GM04504 (cell line): ENCODE measurements at regions not wholly inside any gene's neighbourhood (a gene's known extent, or its start where the extent isn't known, plus 50 kb on each side); places are given as distances from the start of the nearest gene placed in this dataset.
"Not testable (repeated sequence)": the region's sequence is repeated elsewhere in the genome, so short reads cannot be mapped to it uniquely, and the experiment has no call there.

Source experiments
- DNase-seq: peaks from one replicate; pipeline ENCODE4 v3.0.0-alpha.2; 2012; ENCODE audit warnings: low read depth

DNA sequence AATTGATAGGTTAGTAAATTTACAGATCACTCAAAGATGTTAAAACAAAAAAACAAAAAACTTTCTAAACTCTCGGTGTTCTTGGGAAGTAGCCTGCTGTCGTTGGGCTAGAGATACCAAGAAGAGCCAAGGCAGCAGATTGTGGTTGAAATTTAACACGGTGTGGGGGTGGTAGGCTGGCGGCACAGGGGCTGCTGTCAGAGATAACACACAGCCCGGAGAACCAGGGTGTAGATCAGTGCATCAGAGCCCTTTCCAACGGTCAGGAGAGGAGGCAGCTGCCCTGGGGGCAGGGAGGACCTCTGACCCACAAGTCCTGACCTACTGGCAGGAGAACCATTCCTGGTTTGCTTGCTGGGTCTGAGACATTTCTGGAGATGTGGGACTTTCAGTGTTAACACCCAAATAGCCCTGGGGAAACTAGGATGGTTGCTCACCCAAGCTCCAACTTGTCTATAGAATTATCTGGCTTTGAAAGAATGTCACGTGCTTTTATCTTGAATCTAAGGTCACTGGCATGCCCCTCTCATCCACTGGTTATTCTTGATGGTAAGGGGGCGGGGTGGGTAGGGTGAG, 205.2 kb upstream of the PLGLB2 start:
- not testable (repeated sequence) for DNase-seq

DNA sequence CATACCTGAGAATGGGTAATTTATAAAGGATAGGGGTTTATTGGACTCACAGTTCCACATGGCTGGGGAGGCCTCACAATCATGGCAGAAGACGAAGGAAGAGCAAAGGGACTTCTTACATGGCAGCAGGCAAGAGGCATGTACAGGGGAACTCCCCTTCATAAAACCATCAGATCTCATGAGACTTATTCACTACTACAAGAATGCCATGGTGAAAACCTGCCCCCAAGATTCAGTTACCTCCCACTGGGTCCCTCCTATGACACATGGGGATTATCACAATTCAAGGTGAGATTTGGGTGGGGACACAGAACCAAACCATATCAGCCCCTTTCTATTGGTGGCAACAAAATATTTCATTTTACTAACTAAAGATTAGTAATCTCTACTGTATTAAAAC, 204.1 kb upstream of the PLGLB2 start:
- not testable (repeated sequence) for DNase-seq

DNA sequence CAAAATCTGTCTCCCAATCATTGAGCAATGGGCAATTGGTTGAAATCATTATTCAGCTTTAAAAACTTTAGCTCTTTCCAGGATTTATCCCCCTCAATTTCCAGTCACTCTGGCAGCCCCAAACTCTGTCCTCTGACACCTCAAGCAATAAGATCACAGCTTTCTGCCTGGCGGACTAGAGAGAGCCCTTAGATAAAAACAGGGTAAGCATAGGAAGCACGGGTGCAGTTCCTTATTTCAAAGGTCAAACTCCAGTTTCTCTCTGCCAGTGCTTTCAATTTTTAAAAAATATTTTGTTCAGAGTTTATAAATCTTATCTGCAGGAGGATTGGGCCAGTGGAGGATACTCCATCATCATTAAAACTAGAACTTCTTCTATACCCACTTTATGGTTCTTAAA, 200.8 kb upstream of the PLGLB2 start:
- DNase-seq = not testable (repeated sequence)

DNA sequence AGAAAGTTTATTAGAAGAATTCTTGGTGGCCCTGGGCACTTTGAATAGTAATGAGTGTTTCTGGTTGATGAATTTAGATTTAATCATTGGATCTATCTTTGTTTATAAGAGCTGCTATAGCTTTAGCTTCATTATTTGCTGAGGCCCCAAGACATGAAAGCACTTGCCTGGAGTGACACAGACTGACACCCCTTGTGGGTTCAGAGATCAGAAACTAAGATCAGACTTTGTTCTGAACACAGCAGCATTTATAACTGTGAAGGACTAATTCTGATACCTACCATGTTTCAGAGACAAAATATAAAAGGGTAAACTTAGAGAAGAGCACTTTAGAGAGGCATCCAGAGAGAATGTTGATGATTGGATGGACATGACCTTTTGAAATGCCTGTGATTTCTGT, 199.9 kb upstream of the PLGLB2 start:
- not testable (repeated sequence) for DNase-seq

DNA sequence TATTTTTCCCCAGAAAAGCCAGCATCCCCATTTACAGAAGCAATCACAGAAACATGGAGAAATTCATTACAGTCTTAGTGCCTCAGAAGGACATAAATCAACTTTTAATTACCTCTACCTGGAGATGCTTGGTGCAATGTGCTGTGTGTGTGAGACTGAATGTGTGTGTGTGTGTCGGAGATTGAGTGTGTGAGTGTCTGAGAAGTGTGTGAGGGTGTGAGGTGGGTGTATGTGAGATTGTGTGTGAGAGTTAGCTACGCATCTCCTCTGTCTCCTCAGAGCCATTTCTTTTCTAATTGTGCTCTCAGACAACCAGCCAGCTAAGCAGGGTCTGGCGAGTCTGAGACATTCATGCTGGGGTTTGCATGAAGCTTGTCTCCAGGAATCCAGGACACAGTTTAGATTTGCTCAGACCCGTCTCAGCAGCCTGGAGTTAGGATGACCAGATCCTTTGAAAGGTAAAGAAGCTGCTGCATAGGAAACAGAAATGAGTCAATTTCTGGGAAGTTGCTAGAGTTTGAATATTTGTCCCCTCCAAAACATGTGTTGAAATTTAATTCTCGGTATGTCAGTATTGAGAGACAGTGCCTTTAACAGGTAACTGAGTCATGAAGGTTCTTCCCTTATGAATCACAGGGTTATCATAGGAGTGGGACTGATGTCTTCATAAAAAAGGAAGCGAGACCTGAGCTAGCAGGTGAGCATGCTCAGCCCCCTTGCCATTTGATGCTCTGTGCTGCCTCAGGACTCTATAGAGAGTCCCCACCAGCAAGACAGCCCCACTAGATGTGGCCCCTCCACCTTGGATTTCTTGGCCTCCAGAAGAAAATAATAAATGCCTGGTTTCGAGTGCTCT, 199.0 kb upstream of the PLGLB2 start:
- not testable (repeated sequence) for DNase-seq

DNA sequence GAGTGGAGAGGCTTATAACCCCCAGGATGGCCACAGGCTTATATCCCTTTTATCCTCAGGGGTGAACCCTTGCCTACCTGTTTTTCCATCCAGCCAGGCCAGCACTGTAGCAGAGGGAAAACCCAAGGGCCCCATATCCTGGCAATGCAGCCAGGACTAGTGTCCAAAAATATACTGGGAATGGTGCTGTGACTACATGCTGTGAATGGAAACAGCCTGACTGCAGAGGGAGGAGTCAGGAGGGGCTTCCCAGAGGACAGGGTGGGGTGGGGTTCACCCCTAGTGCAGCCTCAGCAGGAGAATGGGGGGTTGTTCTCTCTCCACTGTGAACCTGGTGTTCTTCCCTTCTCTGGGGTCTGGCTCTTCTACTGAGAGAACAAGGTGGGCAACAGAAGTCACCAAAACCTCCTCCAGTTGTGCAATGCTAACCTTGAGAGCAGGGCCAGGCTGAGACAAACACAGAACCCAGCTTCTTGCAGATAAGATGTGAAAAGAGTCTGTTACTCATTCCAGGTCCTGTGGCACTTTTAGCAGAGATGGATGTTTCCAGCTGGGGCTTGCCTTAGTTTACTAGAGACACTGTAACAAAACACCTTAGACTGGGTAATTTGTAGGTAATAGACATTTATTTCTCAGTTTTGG, 198.2 kb upstream of the PLGLB2 start:
- not testable (repeated sequence) for DNase-seq

DNA sequence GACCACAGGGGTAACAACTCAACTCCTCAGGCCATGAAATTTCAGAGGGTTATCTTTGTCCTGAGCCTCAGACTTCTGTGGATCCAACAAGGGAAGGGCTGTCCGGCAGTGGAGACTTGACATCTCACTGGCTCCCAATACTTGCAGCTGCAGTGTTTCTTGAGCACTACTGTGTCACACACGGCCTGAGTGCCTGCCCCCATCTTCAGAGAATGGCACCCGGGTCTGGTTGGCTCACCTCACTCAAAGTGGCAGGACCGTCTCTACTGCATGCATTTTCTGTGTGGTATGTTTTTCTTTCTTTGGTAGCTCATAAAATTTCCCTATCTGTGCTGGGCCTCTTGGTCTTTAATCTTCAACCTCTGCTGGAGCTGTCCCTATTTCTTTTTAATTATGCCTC, 193.2 kb upstream of the PLGLB2 start:
- DNase-seq = not testable (repeated sequence)

DNA sequence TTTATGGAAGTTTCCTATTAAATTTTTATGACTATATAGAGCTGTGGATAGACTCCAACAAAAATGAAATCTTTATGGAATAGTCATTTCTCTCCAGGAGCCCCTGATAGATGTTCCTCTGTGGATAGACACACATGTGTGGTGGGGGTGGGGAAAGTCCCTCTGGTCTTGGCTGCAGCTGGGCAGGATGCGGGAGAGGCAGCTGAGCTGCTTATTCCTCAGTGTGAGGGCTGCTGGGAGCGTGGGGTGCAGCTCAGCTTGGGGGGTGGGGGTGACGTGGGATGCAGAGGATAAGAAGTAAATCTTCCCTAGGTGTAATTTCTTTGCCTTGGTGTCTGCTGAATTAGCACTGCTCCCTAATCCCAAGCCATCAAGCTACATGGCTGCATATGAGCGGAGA, 192.8 kb upstream of the PLGLB2 start:
- not testable (repeated sequence) for DNase-seq

DNA sequence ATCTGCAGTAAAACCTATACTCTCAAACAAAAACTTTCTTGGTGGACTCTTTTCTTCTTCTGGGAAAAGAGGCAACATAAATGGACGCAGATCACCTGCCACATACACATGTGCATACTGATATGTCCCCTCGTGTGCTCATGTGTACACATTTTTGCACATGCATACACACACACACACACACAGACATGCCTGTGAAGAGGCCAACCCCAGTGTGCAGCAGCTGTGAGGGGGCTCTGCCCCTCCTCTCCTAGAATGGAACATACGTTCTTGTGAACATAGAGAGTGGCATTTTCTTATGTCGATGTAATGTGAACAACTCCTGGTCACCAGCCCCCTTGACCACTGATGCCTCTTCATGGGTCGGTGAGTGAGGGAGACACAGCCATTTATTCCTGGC, 188.9 kb upstream of the PLGLB2 start:
- DNase-seq = not testable (repeated sequence)

DNA sequence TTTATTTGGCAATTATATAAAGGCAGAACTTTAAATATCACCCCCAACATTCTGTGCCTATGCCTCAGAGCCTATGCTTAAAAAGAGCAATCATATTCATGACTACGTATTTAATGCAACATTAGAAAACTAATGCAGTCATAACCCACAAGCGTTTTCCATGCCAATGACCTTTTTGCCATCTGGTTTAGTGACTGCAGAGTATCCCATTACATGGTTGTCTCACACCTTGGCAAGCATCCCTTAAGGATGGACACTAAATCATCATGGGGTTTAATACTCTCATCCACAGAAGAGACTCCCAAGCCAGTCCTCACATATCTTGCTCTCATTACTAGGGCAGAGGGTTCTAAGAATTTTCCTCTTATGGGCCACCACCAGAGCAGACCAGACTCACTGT, 188.2 kb upstream of the PLGLB2 start:
- not testable (repeated sequence) for DNase-seq

DNA sequence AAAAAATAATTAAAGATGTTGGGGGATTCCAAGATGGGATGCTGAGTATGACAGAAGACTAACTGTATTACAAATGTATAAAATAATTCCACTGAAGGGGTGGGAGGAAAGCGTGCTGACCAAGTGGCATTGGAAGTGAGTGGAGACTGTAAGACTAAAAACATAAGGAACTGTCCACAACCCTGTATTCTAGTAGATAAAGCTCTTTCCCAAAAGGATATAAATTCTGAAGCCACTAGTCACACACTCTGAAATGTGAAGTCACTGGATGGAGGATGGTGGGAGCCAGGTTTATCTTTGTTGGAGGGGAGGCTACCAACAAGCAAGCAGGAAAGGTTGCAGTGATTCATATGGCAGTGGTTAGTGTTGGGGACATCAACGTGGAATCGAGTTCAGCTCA, 182.8 kb upstream of the PLGLB2 start:
- DNase-seq = not testable (repeated sequence)

DNA sequence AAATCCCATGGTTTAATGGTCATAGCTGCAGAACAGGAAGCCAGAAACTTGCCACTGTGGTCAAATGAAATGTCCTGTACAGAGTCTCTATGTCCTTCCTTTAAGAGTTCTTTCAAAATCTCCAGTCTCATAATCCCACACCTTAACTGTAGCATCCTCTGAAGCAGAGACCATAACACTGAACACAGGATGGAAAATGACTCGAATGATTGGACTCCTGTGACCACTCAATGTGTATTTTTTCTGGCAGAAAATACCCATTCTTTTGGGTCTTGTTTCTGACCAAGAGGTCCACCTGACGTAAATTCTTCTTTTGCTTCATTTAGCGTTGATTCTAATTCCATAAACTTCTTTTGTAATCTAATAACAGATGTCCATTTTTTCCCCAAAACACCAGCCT, 181.4 kb upstream of the PLGLB2 start:
- DNase-seq = not testable (repeated sequence)

DNA sequence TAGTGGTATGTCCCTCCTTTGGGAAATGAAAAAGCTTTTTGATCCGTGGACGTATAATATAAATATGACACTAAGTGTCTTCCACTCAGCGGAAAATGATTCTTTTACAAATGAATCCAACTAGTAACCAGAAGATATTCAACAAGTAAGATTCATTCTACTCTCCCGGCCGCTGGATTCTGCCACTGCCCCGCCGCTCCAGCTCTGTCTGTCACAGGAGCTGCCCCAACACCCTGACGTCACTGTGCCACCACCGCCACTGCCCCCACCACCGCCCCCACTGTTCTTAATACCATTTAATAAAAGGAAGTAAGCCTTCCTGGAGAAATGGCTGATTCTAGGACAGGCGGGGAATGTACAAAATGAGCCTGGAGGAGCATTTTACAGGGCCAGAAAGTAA, 180.8 kb upstream of the PLGLB2 start:
- not testable (repeated sequence) for DNase-seq

DNA sequence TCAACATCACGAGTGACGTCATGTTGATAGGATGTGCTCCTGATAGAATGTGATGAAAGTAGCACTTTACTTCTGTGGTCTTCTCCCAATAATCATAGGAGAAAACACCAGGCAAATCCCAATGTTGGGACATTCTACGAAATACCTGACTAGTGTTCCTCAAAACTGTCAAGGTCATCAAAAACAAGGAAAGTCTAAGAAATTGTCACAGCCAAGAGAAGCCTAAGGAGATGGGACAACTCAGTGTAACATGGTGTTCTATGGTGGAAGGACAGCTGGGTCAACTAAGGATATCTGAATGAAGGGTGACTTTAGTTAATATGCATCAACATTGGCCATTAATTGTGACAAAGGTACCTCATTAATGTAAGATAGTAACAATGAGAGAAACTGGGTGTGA, 180.0 kb upstream of the PLGLB2 start:
- not testable (repeated sequence) for DNase-seq

DNA sequence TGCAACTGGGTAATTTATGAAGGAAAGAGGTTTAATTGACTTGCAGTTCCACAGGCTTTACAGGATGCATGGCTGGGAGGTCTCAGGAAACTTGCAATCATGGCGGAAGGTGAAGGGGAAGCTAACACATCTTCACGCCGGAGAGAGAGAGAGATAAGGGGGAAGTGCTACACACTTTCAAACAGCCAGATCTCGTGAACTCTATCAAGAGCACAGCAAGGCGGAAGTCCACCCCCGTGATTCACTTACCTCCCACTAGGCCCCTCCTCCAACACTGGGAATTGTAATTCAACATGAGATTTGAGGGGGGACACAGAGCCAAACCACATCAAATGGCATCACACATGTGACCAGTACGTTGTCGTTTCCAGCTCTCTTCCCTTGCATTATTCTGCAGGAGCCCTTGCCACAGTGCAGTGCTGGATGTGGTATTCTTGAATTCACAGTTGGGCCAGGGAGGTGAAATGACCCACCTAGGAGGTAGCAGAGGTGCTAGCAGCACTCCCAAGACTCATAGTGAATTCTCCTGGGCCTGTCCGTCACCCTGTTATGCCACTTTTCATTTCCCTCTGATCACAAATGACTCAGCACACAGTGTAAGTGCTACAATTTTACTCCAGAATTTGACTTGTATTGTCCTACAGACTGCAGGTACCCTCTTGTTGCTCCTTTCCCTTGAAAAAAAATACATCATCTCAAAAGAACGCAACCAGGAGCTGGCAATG, 179.2 kb upstream of the PLGLB2 start:
- DNase-seq = not testable (repeated sequence)

DNA sequence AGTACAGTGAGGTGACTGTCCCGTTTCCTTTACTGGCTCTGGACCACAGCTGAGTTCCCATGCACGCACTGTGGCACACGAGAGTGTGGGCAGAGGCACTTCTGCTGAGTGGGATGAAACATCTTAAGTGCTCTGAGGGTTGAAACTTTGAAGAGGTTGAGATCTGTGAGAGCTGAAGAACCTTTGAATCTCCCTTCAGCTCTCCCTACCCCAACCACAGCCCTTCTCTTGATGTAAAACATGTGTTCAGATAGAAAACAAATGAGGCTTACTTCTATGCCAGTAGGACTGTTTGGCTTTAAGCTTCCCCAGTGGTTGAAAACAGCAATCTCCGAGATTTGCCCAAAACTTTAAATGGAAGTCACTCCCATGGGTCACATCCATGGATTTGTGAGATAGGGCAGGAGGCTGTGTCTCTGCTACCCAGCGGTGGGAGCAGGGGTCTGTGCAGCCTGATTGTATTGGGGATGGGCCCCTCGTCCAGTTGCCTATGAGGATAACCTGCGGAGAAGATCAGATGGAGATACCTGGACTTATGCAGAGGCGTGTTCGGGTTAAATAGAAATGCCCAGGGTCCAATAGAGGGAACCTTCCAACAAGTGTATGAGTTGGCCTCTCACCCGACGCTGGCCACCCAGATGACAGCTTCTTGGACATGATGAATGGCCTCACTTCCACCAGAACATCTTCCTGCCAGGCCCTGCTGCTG, 178.0 kb upstream of the PLGLB2 start:
- DNase-seq = not testable (repeated sequence)

DNA sequence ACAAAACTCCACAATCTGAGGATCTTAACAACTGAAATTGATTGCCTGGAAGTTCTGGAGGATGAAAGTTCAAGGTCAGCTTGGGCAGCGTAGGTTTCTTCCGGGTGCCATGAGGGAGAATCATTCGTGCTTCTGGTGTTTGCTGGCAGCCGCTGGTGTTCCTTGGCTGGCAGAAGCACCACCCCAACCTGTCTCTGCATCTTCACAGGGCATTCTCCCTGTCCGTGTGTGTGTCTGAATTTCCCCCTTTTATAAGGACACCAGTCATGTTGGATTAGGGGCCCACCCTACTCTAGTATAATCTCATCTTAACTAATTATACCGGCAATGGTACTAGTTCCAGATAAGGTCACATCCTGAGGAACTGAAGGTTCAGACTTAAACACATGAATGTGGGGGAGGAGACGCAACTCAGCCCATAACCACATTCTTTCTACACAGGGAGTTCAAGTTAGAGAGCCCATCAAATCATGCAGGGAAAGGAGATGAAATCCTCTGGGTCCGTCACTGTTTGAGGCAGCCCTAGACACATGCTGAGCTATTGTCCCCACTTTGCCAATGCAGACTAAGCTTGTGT, 175.9 kb upstream of the PLGLB2 start:
- DNase-seq = not testable (repeated sequence)

DNA sequence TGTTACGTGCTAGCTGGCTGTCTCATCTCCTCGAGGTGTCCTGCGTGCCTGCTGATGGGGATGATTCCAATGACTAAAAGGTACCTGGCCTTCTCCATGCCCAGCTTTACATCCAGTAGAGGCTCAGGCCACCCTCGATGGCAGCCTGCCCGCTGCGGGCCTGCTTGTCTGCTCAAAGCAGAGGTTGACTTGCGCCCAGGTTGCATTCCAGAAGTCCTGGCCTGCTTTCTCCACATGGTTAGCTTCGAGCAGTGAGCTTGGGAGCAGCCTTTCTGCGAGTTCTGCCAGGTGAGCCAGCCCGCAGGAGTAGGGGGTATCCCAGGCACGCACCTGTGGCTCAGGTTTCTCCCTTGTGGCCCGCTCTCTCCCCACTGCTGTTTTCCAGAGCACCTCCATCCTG, 175.0 kb upstream of the PLGLB2 start:
- not testable (repeated sequence) for DNase-seq

DNA sequence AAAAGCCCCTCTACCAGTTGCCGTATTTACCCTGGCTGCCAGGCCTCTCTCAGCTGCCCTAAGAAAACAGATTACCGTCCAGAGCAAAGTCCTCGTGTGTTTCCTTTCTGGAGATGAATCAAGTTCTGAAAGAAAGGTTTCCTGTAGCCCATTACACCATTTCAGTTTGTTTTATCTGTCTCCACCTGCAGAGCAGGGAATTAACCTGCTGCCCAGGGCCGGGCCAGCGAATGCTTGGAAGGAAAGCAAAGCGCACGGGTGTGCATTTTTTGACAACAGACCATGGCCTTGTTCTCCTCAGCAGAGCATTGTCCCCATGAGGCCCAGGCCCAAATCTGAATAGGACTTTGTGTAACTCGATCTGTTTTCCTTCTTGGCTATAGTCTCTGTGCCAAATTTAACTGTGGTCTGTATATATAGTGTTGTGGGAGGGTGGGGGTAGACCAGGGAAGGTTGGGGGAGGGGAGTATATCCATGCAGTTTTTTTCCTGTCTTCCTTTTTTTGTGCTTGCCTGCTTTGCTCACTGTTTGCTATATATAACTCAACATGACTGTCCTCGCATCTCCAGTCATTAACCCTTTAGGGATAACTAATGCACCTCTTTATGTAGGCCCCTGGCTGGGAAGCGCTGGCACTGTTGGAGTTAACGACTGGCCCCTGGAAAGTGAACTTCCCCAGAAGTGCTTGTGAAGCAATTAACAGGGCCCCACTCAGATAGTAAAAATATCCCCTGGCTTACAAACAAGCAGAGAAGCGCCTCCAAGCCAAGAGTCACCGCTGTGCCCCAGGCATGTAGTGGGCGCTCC, 174.3 kb upstream of the PLGLB2 start:
- DNase-seq = not testable (repeated sequence)
